ENCODE measurements at regions not wholly inside any gene's neighbourhood (a gene's known extent, or its start where the extent isn't known, plus 50 kb on each side); places are given as distances from the start of the nearest gene placed in this dataset.

GRCh38 chr7:53675835-53676234 lies 640.4 kb downstream of the POM121L12 start:
- no peak for ATAC-seq
- TF ChIP-seq CTCF (IDR thresholded peaks at IDR 0.05), result no peak
- Mint-ChIP-seq H3K36me3 (peaks cover 17% of the 10 kb centered on the region), H3K4me3 (no peak overlapping the region), H3K4me1 (no peaks in the 10 kb centered on the region), H3K27me3 (ENCODE audit: low read depth in 2 of 2) (no peaks in the 10 kb centered on the region), H3K27ac (no peak overlapping the region), H3K9me3 (peaks cover 11 to 16% of the 10 kb centered on the region in 2 donors)
- Histone ChIP-seq H3K27ac (ENCODE audit: low read length) (no peak overlapping the region), H3K9me3 (ENCODE audit: control insufficient read depth, insufficient read depth, low read length) (peaks cover 4% of the 10 kb centered on the region), H3K27me3 (ENCODE audit: control insufficient read depth, insufficient read depth, low read length) (no peaks in the 10 kb centered on the region), H3K4me1 (ENCODE audit: control insufficient read depth, insufficient read depth, low read length) (no peaks in the 10 kb centered on the region), H3K4me3 (ENCODE audit: low read length) (no peak overlapping the region), H3K36me3 (ENCODE audit: control insufficient read depth, insufficient read depth, low read length) (no peaks in the 10 kb centered on the region)
- WGBS (ENCODE audit: insufficient coverage), result no CpG with 5 or more reads among the region's 1 CpG
- intact Hi-C loops (cut with micrococcal nuclease), result no loop called here
- DNase-seq, result no peak

GRCh38 chr7:53684693-53685092 lies 649.3 kb downstream of the POM121L12 start:
- H3K36me3 ChIP-seq (ENCODE audit: control insufficient read depth, insufficient read depth, low read length), result no peaks in the 10 kb centered on the region
- Mint-ChIP-seq H3K4me3 (no peak overlapping the region), H3K4me1 (no peaks in the 10 kb centered on the region), H3K27me3 (ENCODE audit: low read depth in 2 of 2) (no peaks in the 10 kb centered on the region), H3K36me3 (peaks cover 30% of the 10 kb centered on the region), H3K27ac (no peak overlapping the region), H3K9me3 (peaks cover 21 to 45% of the 10 kb centered on the region in 2 donors)
- H3K9me3 ChIP-seq (ENCODE audit: control insufficient read depth, insufficient read depth, low read length), result no peaks in the 10 kb centered on the region
- no peak overlapping the region for H3K4me3 ChIP-seq (ENCODE audit: low read length)
- no peak for TF ChIP-seq CTCF (IDR thresholded peaks at IDR 0.05)
- intact Hi-C loops (cut with micrococcal nuclease), result no loop called here
- DNase-seq (no peak), ATAC-seq (no peak)
- no peaks in the 10 kb centered on the region for H3K4me1 ChIP-seq (ENCODE audit: control insufficient read depth, insufficient read depth, low read length)
- H3K27ac ChIP-seq (ENCODE audit: low read length), result no peak overlapping the region
- 85% methylated on average over 3 of the region's 3 CpGs for WGBS (ENCODE audit: insufficient coverage)
- no peaks in the 10 kb centered on the region for H3K27me3 ChIP-seq (ENCODE audit: control insufficient read depth, insufficient read depth, low read length)

- ATAC-seq (no peak), DNase-seq (no peak)
- no peaks in the 10 kb centered on the region for H3K27me3 ChIP-seq (ENCODE audit: control insufficient read depth, insufficient read depth, low read length)
- Mint-ChIP-seq H3K27ac (no peak overlapping the region), H3K4me1 (no peaks in the 10 kb centered on the region), H3K9me3 (peaks cover 14 to 36% of the 10 kb centered on the region in 2 donors), H3K4me3 (no peak overlapping the region), H3K27me3 (ENCODE audit: low read depth in 2 of 2) (no peaks in the 10 kb centered on the region), H3K36me3 (peaks cover 20% of the 10 kb centered on the region)
- H3K4me1 ChIP-seq (ENCODE audit: control insufficient read depth, insufficient read depth, low read length), result no peaks in the 10 kb centered on the region
- intact Hi-C loops (cut with micrococcal nuclease), result no loop called here
- H3K36me3 ChIP-seq (ENCODE audit: control insufficient read depth, insufficient read depth, low read length), result no peaks in the 10 kb centered on the region
- no peak overlapping the region for H3K27ac ChIP-seq (ENCODE audit: low read length)
- WGBS (ENCODE audit: insufficient coverage), result 76% methylated on average over 1 of the region's 2 CpGs
- H3K4me3 ChIP-seq (ENCODE audit: low read length), result no peak overlapping the region
- TF ChIP-seq CTCF (IDR thresholded peaks at IDR 0.05), result no peak
- H3K9me3 ChIP-seq (ENCODE audit: control insufficient read depth, insufficient read depth, low read length), result no peaks in the 10 kb centered on the region
Measured at GRCh38 chr7:53690411-53690810, 655.0 kb downstream of the POM121L12 start.

GRCh38 chr7:53697913-53698312 lies 662.5 kb downstream of the POM121L12 start:
- TF ChIP-seq CTCF (IDR thresholded peaks at IDR 0.05), result no peak
- DNase-seq, result no peak
- H3K36me3 ChIP-seq (ENCODE audit: control insufficient read depth, insufficient read depth, low read length), result no peaks in the 10 kb centered on the region
- peaks cover 2% of the 10 kb centered on the region for H3K9me3 ChIP-seq (ENCODE audit: control insufficient read depth, insufficient read depth, low read length)
- no CpG with 5 or more reads among the region's 1 CpG for WGBS (ENCODE audit: insufficient coverage)
- intact Hi-C loops (cut with micrococcal nuclease), result no loop called here
- no peak overlapping the region for H3K27ac Mint-ChIP-seq
- H3K4me3 ChIP-seq (ENCODE audit: low read length), result no peak overlapping the region
- ATAC-seq, result no peak
- H3K4me3 Mint-ChIP-seq, result no peak overlapping the region
- H3K27ac ChIP-seq (ENCODE audit: low read length), result no peak overlapping the region
- no peaks in the 10 kb centered on the region for H3K4me1 Mint-ChIP-seq
- H3K9me3 Mint-ChIP-seq, result peaks cover 12 to 21% of the 10 kb centered on the region in 2 donors
- H3K27me3 Mint-ChIP-seq (ENCODE audit: low read depth in 2 of 2), result no peaks in the 10 kb centered on the region
- H3K36me3 Mint-ChIP-seq, result peaks cover 2% of the 10 kb centered on the region
- H3K27me3 ChIP-seq (ENCODE audit: control insufficient read depth, insufficient read depth, low read length), result no peaks in the 10 kb centered on the region
- H3K4me1 ChIP-seq (ENCODE audit: control insufficient read depth, insufficient read depth, low read length), result no peaks in the 10 kb centered on the region

Measured in natural killer cell (primary cell).